Cardiac muscle cell (in vitro differentiated cells and primary cell): ENCODE measurements at regions not wholly inside any gene's neighbourhood (a gene's known extent, or its start where the extent isn't known, plus 50 kb on each side); places are given as distances from the start of the nearest gene placed in this dataset.

Experiments
- DNase-seq, 2 donors: peaks; one replicate each; pipeline versions ENCODE4 v3.0.0 to v3.0.0-alpha.2; 2010 to 2017; ENCODE audit warnings: low read depth in 1 of 2, low spot score in 1 of 2
- H3K27ac ChIP-seq: fragments of 200-600 bp; sonication (generic); 2 replicates; pipeline ENCODE4 v1.5.1; 2016
- H3K27me3 ChIP-seq: fragments of 200-600 bp; sonication (generic); 2 replicates; pipeline ENCODE4 v1.6.0; 2016; ENCODE audit warnings: control low read depth
- H3K36me3 ChIP-seq: fragments of 200-600 bp; sonication (generic); 2 replicates; pipeline ENCODE4 v1.5.1; 2016; ENCODE audit warnings: control low read depth
- H3K4me1 ChIP-seq: fragments of 200-600 bp; sonication (generic); 2 replicates; pipeline ENCODE4 v1.8.1; 2017; ENCODE audit warnings: low read depth, mild to moderate bottlenecking, mixed run types
- H3K4me3 ChIP-seq: fragments of 200-600 bp; sonication (generic); 2 replicates; pipeline ENCODE4 v1.5.1; 2016; ENCODE audit warnings: mild to moderate bottlenecking
- H3K9me3 ChIP-seq: fragments of 200-600 bp; sonication (generic); 2 replicates; pipeline ENCODE4 v1.5.1; 2017; ENCODE audit warnings: low read depth, mild to moderate bottlenecking, control low read depth
- TF ChIP-seq, protein P1 (sequence below): IDR thresholded peaks from 2 replicates; pipeline ENCODE4 v1.5.1; 2012; ENCODE audit warnings: low read depth, mild to moderate bottlenecking, low read length

- no peak for DNase-seq
- H3K27ac ChIP-seq, result no peak overlapping the region
- no peaks in the 10 kb centered on the region for H3K36me3 ChIP-seq
- no peaks in the 10 kb centered on the region for H3K27me3 ChIP-seq
- H3K4me3 ChIP-seq, result no peak overlapping the region
- TF ChIP-seq, protein P1, sequence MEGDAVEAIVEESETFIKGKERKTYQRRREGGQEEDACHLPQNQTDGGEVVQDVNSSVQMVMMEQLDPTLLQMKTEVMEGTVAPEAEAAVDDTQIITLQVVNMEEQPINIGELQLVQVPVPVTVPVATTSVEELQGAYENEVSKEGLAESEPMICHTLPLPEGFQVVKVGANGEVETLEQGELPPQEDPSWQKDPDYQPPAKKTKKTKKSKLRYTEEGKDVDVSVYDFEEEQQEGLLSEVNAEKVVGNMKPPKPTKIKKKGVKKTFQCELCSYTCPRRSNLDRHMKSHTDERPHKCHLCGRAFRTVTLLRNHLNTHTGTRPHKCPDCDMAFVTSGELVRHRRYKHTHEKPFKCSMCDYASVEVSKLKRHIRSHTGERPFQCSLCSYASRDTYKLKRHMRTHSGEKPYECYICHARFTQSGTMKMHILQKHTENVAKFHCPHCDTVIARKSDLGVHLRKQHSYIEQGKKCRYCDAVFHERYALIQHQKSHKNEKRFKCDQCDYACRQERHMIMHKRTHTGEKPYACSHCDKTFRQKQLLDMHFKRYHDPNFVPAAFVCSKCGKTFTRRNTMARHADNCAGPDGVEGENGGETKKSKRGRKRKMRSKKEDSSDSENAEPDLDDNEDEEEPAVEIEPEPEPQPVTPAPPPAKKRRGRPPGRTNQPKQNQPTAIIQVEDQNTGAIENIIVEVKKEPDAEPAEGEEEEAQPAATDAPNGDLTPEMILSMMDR, result no peak
- H3K4me1 ChIP-seq, result no peaks in the 10 kb centered on the region
- no peaks in the 10 kb centered on the region for H3K9me3 ChIP-seq
Observed at GRCh38 chr18:60500960-60501359, 128.4 kb upstream of the MC4R start.

- H3K4me1 ChIP-seq, result no peaks in the 10 kb centered on the region
- no peaks in the 10 kb centered on the region for H3K27me3 ChIP-seq
- H3K27ac ChIP-seq, result no peak overlapping the region
- no peak for DNase-seq
- TF ChIP-seq, protein P1, result no peak
- no peaks in the 10 kb centered on the region for H3K9me3 ChIP-seq
- no peak overlapping the region for H3K4me3 ChIP-seq
- no peaks in the 10 kb centered on the region for H3K36me3 ChIP-seq
Observed at GRCh38 chr18:60502591-60502990, 130.0 kb upstream of the MC4R start.

GRCh38 chr18:60503199-60503598, 130.6 kb upstream of the MC4R start:
- no peaks in the 10 kb centered on the region for H3K36me3 ChIP-seq
- no peak overlapping the region for H3K27ac ChIP-seq
- no peak overlapping the region for H3K4me3 ChIP-seq
- DNase-seq, result no peak
- no peaks in the 10 kb centered on the region for H3K27me3 ChIP-seq
- no peaks in the 10 kb centered on the region for H3K9me3 ChIP-seq
- TF ChIP-seq, protein P1, result no peak
- no peaks in the 10 kb centered on the region for H3K4me1 ChIP-seq

- no peaks in the 10 kb centered on the region for H3K9me3 ChIP-seq
- no peaks in the 10 kb centered on the region for H3K4me1 ChIP-seq
- DNase-seq, result no peak
- H3K4me3 ChIP-seq, result no peak overlapping the region
- no peaks in the 10 kb centered on the region for H3K27me3 ChIP-seq
- H3K27ac ChIP-seq, result no peak overlapping the region
- TF ChIP-seq, protein P1, result no peak
- no peaks in the 10 kb centered on the region for H3K36me3 ChIP-seq
Observed at GRCh38 chr18:60506190-60506589, 133.6 kb upstream of the MC4R start.

DNA sequence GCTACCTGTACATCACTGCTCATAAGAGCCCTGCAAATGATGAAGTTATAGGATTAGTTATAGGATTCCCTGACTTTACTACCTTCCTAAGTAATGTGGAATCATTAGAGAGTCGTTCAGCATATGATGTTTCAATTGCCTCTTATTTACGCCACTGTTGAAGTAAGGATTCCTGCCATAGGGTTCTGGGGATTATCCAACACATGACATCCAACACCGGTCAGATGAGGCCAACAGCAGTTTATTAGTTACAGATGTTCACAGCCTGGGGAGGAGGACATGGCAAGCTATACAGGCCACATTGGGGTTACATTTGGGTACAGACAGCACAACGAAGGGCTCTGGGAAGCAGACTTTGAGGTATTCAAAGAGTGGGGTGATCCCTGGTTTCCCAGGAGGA, 134.1 kb upstream of the MC4R start:
- TF ChIP-seq, protein P1, result no peak
- DNase-seq, result no peak
- Histone ChIP-seq H3K27me3 (no peaks in the 10 kb centered on the region), H3K27ac (no peak overlapping the region), H3K4me3 (no peak overlapping the region), H3K36me3 (no peaks in the 10 kb centered on the region), H3K9me3 (no peaks in the 10 kb centered on the region), H3K4me1 (no peaks in the 10 kb centered on the region)

- no peaks in the 10 kb centered on the region for H3K36me3 ChIP-seq
- H3K27me3 ChIP-seq, result no peaks in the 10 kb centered on the region
- no peaks in the 10 kb centered on the region for H3K9me3 ChIP-seq
- H3K27ac ChIP-seq, result no peak overlapping the region
- DNase-seq, result no peak
- TF ChIP-seq, protein P1, result no peak
- no peak overlapping the region for H3K4me3 ChIP-seq
- no peaks in the 10 kb centered on the region for H3K4me1 ChIP-seq
Observed at GRCh38 chr18:60508108-60508507, 135.5 kb upstream of the MC4R start.
